BJ (cell line): ENCODE measurements at regions not wholly inside any gene's neighbourhood (a gene's known extent, or its start where the extent isn't known, plus 50 kb on each side); places are given as distances from the start of the nearest gene placed in this dataset.
"Not testable (repeated sequence)": the region's sequence is repeated elsewhere in the genome, so short reads cannot be mapped to it uniquely, and the experiment has no call there.

Source experiments
- CTCF ChIA-PET: fragments of 350-600 bp; formaldehyde crosslinking; extraction: SDS; loops from one replicate; lab custom pipeline; 2021; ENCODE audit warnings: antibody characterized with exemption, inconsistent platforms; lab: Yijun Ruan, JAX
- POLR2A ChIA-PET: fragments of 300-600 bp; sonication (Branson Sonifier 250); formaldehyde crosslinking; extraction: SDS; loops from one replicate; lab custom pipeline; 2021; ENCODE audit warnings: antibody characterized with exemption; lab: Charles Lee
- DNase-seq: peaks from one replicate; pipeline ENCODE4 v3.0.0-alpha.2; 2011; ENCODE audit warnings: low read depth
- H3K27me3 ChIP-seq: 2 replicates; pipeline ENCODE4 v1.6.0; 2011; ENCODE audit warnings: low read length; ENCODE audit not compliant: control insufficient read depth, insufficient read depth
- H3K36me3 ChIP-seq: 2 replicates; pipeline ENCODE4 v1.5.1; 2011; ENCODE audit warnings: low read length; ENCODE audit not compliant: control insufficient read depth, insufficient read depth
- H3K4me3 ChIP-seq: 2 replicates; pipeline ENCODE4 v1.5.1; 2011; ENCODE audit warnings: low read depth, mild to moderate bottlenecking, control low read depth, low read length
- CTCF ChIP-seq: IDR thresholded peaks from 2 replicates; pipeline ENCODE4 v1.5.1; 2011; ENCODE audit warnings: low read depth, mild to moderate bottlenecking, control low read depth, inconsistent platforms, low read length, moderate library complexity; ENCODE audit not compliant: insufficient read depth

DNA sequence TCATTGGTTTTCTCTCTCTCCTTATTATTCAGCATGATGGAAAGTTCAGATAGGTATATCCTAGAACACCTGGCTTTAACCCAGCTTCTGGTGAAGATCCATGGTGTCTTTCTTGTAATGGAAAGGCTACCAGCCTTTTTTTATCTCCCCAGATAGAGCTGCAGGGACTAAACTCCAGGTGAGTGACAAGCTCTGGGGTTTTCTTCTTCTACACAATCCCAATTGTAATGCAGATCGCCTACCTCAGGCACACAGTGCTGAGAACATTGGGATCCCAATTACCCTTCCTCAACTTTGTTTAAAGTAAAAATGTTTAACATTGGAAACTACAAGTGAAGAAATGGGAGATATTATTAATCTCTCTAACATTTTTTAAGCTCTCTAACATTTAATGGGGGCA, 1851.7 kb downstream of the PCDH9 start:
- H3K4me3 ChIP-seq: no peak overlapping the region
- H3K36me3 ChIP-seq: no peaks in the 10 kb centered on the region
- no peak for DNase-seq
- CTCF ChIA-PET: interaction anchor here (1.1 kb wide), 1 partner anchor 152 kb away, joined by 3 read pairs; no protein-coding TSS in a partner anchor
- POLR2A ChIA-PET: no interaction called here
- no peaks in the 10 kb centered on the region for H3K27me3 ChIP-seq
- no peak for TF ChIP-seq CTCF

- no peak for TF ChIP-seq CTCF
Observed at GRCh38 chr13:65368832-65369231, 1861.3 kb downstream of the PCDH9 start.

GRCh38 chr13:65353951-65354350, 1876.2 kb downstream of the PCDH9 start:
- Histone ChIP-seq H3K27me3 (no peaks in the 10 kb centered on the region), H3K36me3 (no peaks in the 10 kb centered on the region), H3K4me3 (no peak overlapping the region)
- no peak for TF ChIP-seq CTCF
- CTCF ChIA-PET: no interaction called here
- DNase-seq: no peak
- POLR2A ChIA-PET: no interaction called here

More at GRCh38 chr13:65368832-65369231, 1861.3 kb downstream of the PCDH9 start:
- H3K27me3 ChIP-seq: no peaks in the 10 kb centered on the region
- ChIA-PET POLR2A (no interaction called here), CTCF (no interaction called here)
- no peaks in the 10 kb centered on the region for H3K36me3 ChIP-seq
- DNase-seq: no peak
- H3K4me3 ChIP-seq: no peak overlapping the region

DNA sequence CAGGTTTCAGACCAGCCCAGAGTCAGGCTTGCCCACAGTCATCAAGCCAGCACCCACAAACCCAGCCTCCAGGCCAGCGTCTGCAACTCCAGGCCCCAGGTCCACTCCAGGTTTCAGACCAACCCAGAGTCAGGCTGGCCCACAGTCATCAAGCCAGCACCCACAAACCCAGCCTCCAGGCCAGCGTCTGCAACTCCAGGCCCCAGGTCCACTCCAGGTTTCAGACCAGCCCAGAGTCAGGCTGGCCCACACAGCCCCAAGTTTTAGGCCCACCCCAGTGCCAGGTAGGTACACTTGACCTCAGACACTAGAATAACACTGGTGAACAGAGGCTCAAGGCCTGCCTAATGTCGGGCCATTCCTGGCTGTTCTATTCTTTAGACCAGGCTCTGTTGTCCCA, 1877.0 kb downstream of the PCDH9 start:
- CTCF ChIA-PET: not testable (repeated sequence)

GRCh38 chr13:65347420-65348030, 1882.6 kb downstream of the PCDH9 start:
- DNase-seq: no peak
- POLR2A ChIA-PET: no interaction called here

More for the DNA sequence above, 1877.0 kb downstream of the PCDH9 start:
- H3K27me3 ChIP-seq, DNase-seq, H3K4me3 ChIP-seq, POLR2A ChIA-PET, H3K36me3 ChIP-seq: not testable (repeated sequence)

More at GRCh38 chr13:65347420-65348030, 1882.6 kb downstream of the PCDH9 start:
- H3K4me3 ChIP-seq: no peak overlapping the region
- TF ChIP-seq CTCF: no peak
- no peaks in the 10 kb centered on the region for H3K36me3 ChIP-seq
- no peaks in the 10 kb centered on the region for H3K27me3 ChIP-seq
- CTCF ChIA-PET: no interaction called here
